GM12878 (cell line): ENCODE measurements at regions not wholly inside any gene's neighbourhood (a gene's known extent, or its start where the extent isn't known, plus 50 kb on each side); places are given as distances from the start of the nearest gene placed in this dataset.

Experiments
- ATAC-seq: fragments of 200-7000 bp; cut with Tn5 transposase; 3 replicates; pipeline ENCODE4 v1.9.1; 2020; ENCODE audit warnings: mild to moderate bottlenecking, moderate library complexity
- BruUV-seq: library from RNA; stranded (reverse); fragments of 400-500 nt; replicated peaks from 2 replicates; lab custom pipeline; 2021; lab: Mats Ljungman, UMichigan
- CTCF ChIA-PET: fragments of 300-600 bp; sonication (Branson Sonifier 250); formaldehyde crosslinking; extraction: SDS; loops from one replicate; lab custom pipeline; 2021; ENCODE audit warnings: inconsistent platforms; lab: Yijun Ruan, JAX
- POLR2A ChIA-PET: fragments of 350-600 bp; formaldehyde crosslinking; extraction: SDS; loops from one replicate; lab custom pipeline; 2021; ENCODE audit warnings: inconsistent platforms; lab: Charles Lee
- RAD21 ChIA-PET: fragments of 300-600 bp; sonication (Branson Sonifier 250); formaldehyde crosslinking; loops from one replicate; lab custom pipeline; 2023; ENCODE audit warnings: antibody characterized with exemption; ENCODE audit not compliant: unreplicated experiment; lab: Charles Lee
- SMC1A ChIA-PET: fragments of 300-600 bp; sonication (Branson Sonifier 250); formaldehyde crosslinking; loops from one replicate; lab custom pipeline; 2023; ENCODE audit not compliant: unreplicated experiment, uncharacterized antibody; lab: Charles Lee
- DNase-seq: peaks from one replicate; pipeline ENCODE4 v3.0.0-alpha.2; 2011; ENCODE audit warnings: low read depth, low spot score
- FAIRE-seq: peaks from 3 replicates; lab custom pipeline; 2011; peaks lifted over from hg19 to GRCh38; lab: Jason Lieb, UNC
- H2AFZ ChIP-seq: 2 replicates; pipeline ENCODE4 v1.6.0; 2011; ENCODE audit warnings: low read depth, low read length, control low read depth; ENCODE audit not compliant: control insufficient read depth
- H3K27ac ChIP-seq: 2 replicates; pipeline ENCODE4 v1.5.1; 2011; ENCODE audit warnings: control low read depth; ENCODE audit not compliant: control insufficient read depth, insufficient read depth
- H3K27me3 ChIP-seq, 2 experiments: replicated peaks in 1 of 2; 2 replicates each; pipeline versions ENCODE4 v1.6.0 to v1.6.1; 2011; ENCODE audit warnings: low read length in 1 of 2; ENCODE audit not compliant: control insufficient read depth in 2 of 2, insufficient read depth in 2 of 2
- H3K36me3 ChIP-seq, 2 experiments: 2 replicates each; pipeline ENCODE4 v1.5.1; 2011; ENCODE audit warnings: low read length in 1 of 2; ENCODE audit not compliant: control insufficient read depth in 2 of 2, insufficient read depth in 2 of 2
- H3K4me1 ChIP-seq: 2 replicates; pipeline ENCODE4 v1.6.1; 2011; ENCODE audit warnings: mild to moderate bottlenecking, low read length, moderate library complexity, mixed read lengths; ENCODE audit not compliant: control insufficient read depth, insufficient read depth
- H3K4me2 ChIP-seq: 2 replicates; pipeline ENCODE4 v1.6.0; 2011; ENCODE audit warnings: control low read depth; ENCODE audit not compliant: control insufficient read depth, insufficient read depth
- H3K4me3 ChIP-seq: fragments of 200-600 bp; sonication (generic); 2 replicates; pipeline ENCODE4 v1.5.1; 2016
- H3K79me2 ChIP-seq: 2 replicates; pipeline ENCODE4 v1.6.0; 2011; ENCODE audit warnings: low read length; ENCODE audit not compliant: control insufficient read depth, insufficient read depth
- H3K9ac ChIP-seq: 2 replicates; pipeline ENCODE4 v1.8.0; 2011; ENCODE audit warnings: low read length, control low read depth, mixed read lengths; ENCODE audit not compliant: control insufficient read depth, insufficient read depth
- H3K9me3 ChIP-seq: replicated peaks from 3 replicates; pipeline ENCODE4 v1.5.1; 2011; ENCODE audit warnings: mild to moderate bottlenecking, low read length; ENCODE audit not compliant: control insufficient read depth, insufficient read depth
- H4K20me1 ChIP-seq: 2 replicates; pipeline ENCODE4 v1.6.0; 2011; ENCODE audit not compliant: control insufficient read depth, insufficient read depth
- BACH1 ChIP-seq: fragments of 450-650 bp; IDR thresholded peaks from 2 replicates; pipeline ENCODE4 v1.6.1; 2017; ENCODE audit warnings: mild to moderate bottlenecking, borderline replicate concordance
- BCLAF1 ChIP-seq: fragments of 450-650 bp; IDR thresholded peaks from 2 replicates; pipeline ENCODE4 v1.6.1; 2017; ENCODE audit warnings: antibody characterized with exemption, mild to moderate bottlenecking, moderate library complexity
- BHLHE40 ChIP-seq, 2 experiments: fragments of 450-650 bp in 1 of 2; IDR thresholded peaks; 2 replicates each; pipeline ENCODE4 v1.6.1; 2011 to 2017; ENCODE audit warnings: low read depth in 2 of 2, borderline replicate concordance in 1 of 2, improper control_type of control experiment in 1 of 2, low read length in 1 of 2, mild to moderate bottlenecking in 1 of 2
- EGR1 ChIP-seq, 2 experiments: IDR thresholded peaks; 1 replicate in 1 of 2; 2 replicates in 1 of 2; pipeline ENCODE4 v1.6.1; 2011 to 2012; ENCODE audit warnings: low read depth in 2 of 2, low read length in 2 of 2, borderline replicate concordance in 1 of 2, mild to moderate bottlenecking in 1 of 2, moderate library complexity in 1 of 2
- IRF3 ChIP-seq: fragments of 450-650 bp; IDR thresholded peaks from 2 replicates; pipeline ENCODE4 v1.6.1; 2014; ENCODE audit warnings: mild to moderate bottlenecking
- JUND ChIP-seq: IDR thresholded peaks from 2 replicates; pipeline ENCODE4 v1.6.1; 2012; ENCODE audit warnings: low read depth, mild to moderate bottlenecking, low read length, improper control_type of control experiment, moderate library complexity
- LARP7 ChIP-seq: fragments of 450-650 bp; IDR thresholded peaks from 2 replicates; pipeline ENCODE4 v1.6.1; 2017; ENCODE audit warnings: mild to moderate bottlenecking
- NBN ChIP-seq: fragments of 450-650 bp; IDR thresholded peaks from 2 replicates; pipeline ENCODE4 v1.6.1; 2016
- NFYB ChIP-seq: IDR thresholded peaks from 2 replicates; pipeline ENCODE4 v1.6.1; 2011; ENCODE audit warnings: low read depth, mild to moderate bottlenecking, low read length, improper control_type of control experiment, moderate library complexity; ENCODE audit not compliant: insufficient read depth
- RAD51 ChIP-seq: fragments of 450-650 bp; IDR thresholded peaks from 2 replicates; pipeline ENCODE4 v1.6.1; 2016; ENCODE audit warnings: moderate library complexity, mild to moderate bottlenecking, inconsistent platforms
- SIN3A ChIP-seq: IDR thresholded peaks from 2 replicates; pipeline ENCODE4 v1.6.1; 2012; ENCODE audit warnings: low read depth, low read length, improper control_type of control experiment
- SUZ12 ChIP-seq: fragments of 200-600 bp; sonication (generic); IDR thresholded peaks from one replicate; pipeline ENCODE4 v1.6.1; 2018; ENCODE audit warnings: antibody characterized with exemption, mild to moderate bottlenecking; ENCODE audit not compliant: unreplicated experiment
- TCF7 ChIP-seq: IDR thresholded peaks from 2 replicates; pipeline ENCODE4 v1.6.1; 2014; ENCODE audit warnings: antibody characterized with exemption, borderline replicate concordance
- ZNF217 ChIP-seq: fragments of 450-650 bp; IDR thresholded peaks from 2 replicates; pipeline ENCODE4 v1.6.1; 2017; ENCODE audit warnings: antibody characterized with exemption, mild to moderate bottlenecking
- ZNF592 ChIP-seq: fragments of 450-650 bp; IDR thresholded peaks from 2 replicates; pipeline ENCODE4 v1.6.1; 2017; ENCODE audit warnings: mild to moderate bottlenecking, moderate library complexity
- WGBS: methylation state at CpG from one replicate; pipeline ENCODE4 v1.1.6; 2016; ENCODE audit warnings: low lambda C conversion rate; ENCODE audit not compliant: insufficient replicate concordance, insufficient coverage; ENCODE audit errors: missing lambda C conversion rate; 5-methylcytosine and 5-hydroxymethylcytosine counted together
- in situ Hi-C: fragments of 300-500 bp; cut with MboI; formaldehyde crosslinking; loops from 9 replicates; pipeline ENCODE4 v1.14.3; 2018; ENCODE audit warnings: mixed read lengths
- intact Hi-C: fragments of 100-400 bp; cut with micrococcal nuclease; formaldehyde crosslinking; loops from one replicate; pipeline ENCODE4 v1.14.2; 2022; ENCODE audit not compliant: unreplicated experiment

GRCh38 chr2:56763683-56764082 is 579.9 kb downstream of the CCDC85A start:
- no peaks in the 10 kb centered on the region for H3K79me2 ChIP-seq
- TF ChIP-seq EGR1 (IDR thresholded peaks at IDR 0.05; ENCODE audit: borderline replicate concordance in 1 of 2, low read depth in 2 of 2, low read length in 2 of 2) (no peak), RAD51 (no peak), TCF7 (no peak), JUND (no peak), LARP7 (no peak), ZNF217 (no peak), NFYB (no peak), BCLAF1 (no peak), BACH1 (no peak), BHLHE40 (IDR thresholded peaks at IDR 0.05; ENCODE audit: borderline replicate concordance in 1 of 2, low read depth in 2 of 2, low read length in 1 of 2) (no peak), IRF3 (no peak), ZNF592 (no peak), NBN (no peak), SIN3A (no peak), SUZ12 (no peak)

More at GRCh38 chr2:56763683-56764082, 579.9 kb downstream of the CCDC85A start:
- ChIA-PET CTCF (interaction anchor here (1.4 kb wide), 1 partner anchor 580 kb away, joined by 7 read pairs; the partner anchor contains the start of gene CCDC85A), POLR2A (no interaction called here), RAD21 (no interaction called here), SMC1A (interaction anchor here (1.1 to 1.5 kb wide), 2 partner anchors 12 to 14 kb away, joined by 4 to 5 read pairs; no protein-coding TSS in a partner anchor)
- in situ Hi-C loops (no loop called here), intact Hi-C loops (no loop called here)
- Histone ChIP-seq H3K9me3 (no peaks in the 10 kb centered on the region), H3K27ac (no peak overlapping the region), H3K27me3 (no peaks in the 10 kb centered on the region), H4K20me1 (no peaks in the 10 kb centered on the region), H3K4me1 (no peaks in the 10 kb centered on the region), H3K4me2 (no peak overlapping the region), H3K36me3 (no peaks in the 10 kb centered on the region), H3K4me3 (no peak overlapping the region), H3K9ac (no peak overlapping the region), H2AFZ (no peak overlapping the region)
- no peak for DNase-seq
- no TSS peak for BruUV-seq
- no peak for ATAC-seq
- WGBS: 46% methylated on average over 2 of the region's 2 CpGs
- no peak for FAIRE-seq
